K562 (cell line): ENCODE measurements at regions not wholly inside any gene's neighbourhood (a gene's known extent, or its start where the extent isn't known, plus 50 kb on each side); places are given as distances from the start of the nearest gene placed in this dataset.

Experiments used
- ATAC-seq: fragments of 200-7000 bp; cut with Tn5 transposase; 3 replicates; pipeline ENCODE4 v1.9.1; 2020; ENCODE audit warnings: moderate library complexity
- BruUV-seq: library from RNA; stranded (reverse); fragments of 400-500 nt; replicated peaks from 2 replicates; lab custom pipeline; 2021; lab: Mats Ljungman, UMichigan
- CTCF ChIA-PET: fragments of 300-600 bp; formaldehyde crosslinking; extraction: SDS; loops from one replicate; lab custom pipeline; 2021; ENCODE audit warnings: low intra/inter-chr PET ratio; lab: Yijun Ruan, JAX
- POLR2A ChIA-PET: fragments of 300-600, 350-650 bp; sonication (Branson Sonifier 250); formaldehyde crosslinking; extraction: SDS; loops from one replicate; lab custom pipeline; 2021; ENCODE audit warnings: antibody characterized with exemption, inconsistent platforms; lab: Yijun Ruan, JAX
- DNase-seq, 4 experiments: peaks; one replicate each; pipeline versions ENCODE4 v3.0.0 to v3.0.0-alpha.2; 2011 to 2018; ENCODE audit warnings: low spot score in 3 of 4, mixed read lengths in 3 of 4; ENCODE audit errors: extremely low read depth in 1 of 4
- FAIRE-seq: peaks from 2 replicates; lab custom pipeline; 2011; peaks lifted over from hg19 to GRCh38; lab: Jason Lieb, UNC
- H2AFZ ChIP-seq: 2 replicates; pipeline ENCODE4 v1.6.0; 2011; ENCODE audit warnings: low read depth, low read length, control low read depth, inconsistent platforms
- H3K27ac ChIP-seq: fragments of 200-600 bp; 3 replicates; pipeline ENCODE4 v1.8.0; 2011; ENCODE audit warnings: low read depth, mild to moderate bottlenecking, control low read depth, inconsistent platforms, low read length, moderate library complexity, mixed read lengths; ENCODE audit errors: extremely low read depth
- H3K27me3 ChIP-seq, 2 experiments: fragments of 300-600 bp in 1 of 2; 2 replicates in 1 of 2; 3 replicates in 1 of 2; pipeline versions ENCODE4 v1.6.0 to v1.8.0; 2011; ENCODE audit warnings: inconsistent platforms in 2 of 2, low read length in 2 of 2, mild to moderate bottlenecking in 1 of 2, mixed read lengths in 1 of 2, moderate library complexity in 1 of 2; ENCODE audit not compliant: control insufficient read depth in 2 of 2, insufficient read depth in 2 of 2
- H3K36me3 ChIP-seq: fragments of 300-600 bp; 3 replicates; pipeline ENCODE4 v1.8.0; 2011; ENCODE audit warnings: mild to moderate bottlenecking, low read length, inconsistent platforms; ENCODE audit not compliant: control insufficient read depth, insufficient read depth
- H3K4me1 ChIP-seq, 2 experiments: fragments of 200-600 bp in 1 of 2; replicated peaks in 1 of 2; 2 replicates in 1 of 2; 3 replicates in 1 of 2; pipeline versions ENCODE4 v1.5.1 to v1.8.0; 2011; ENCODE audit warnings: inconsistent platforms in 2 of 2, low read length in 2 of 2, mild to moderate bottlenecking in 1 of 2, mixed read lengths in 1 of 2, moderate library complexity in 1 of 2; ENCODE audit not compliant: control insufficient read depth in 2 of 2, insufficient read depth in 2 of 2
- H3K4me2 ChIP-seq: 2 replicates; pipeline ENCODE4 v1.6.1; 2011; ENCODE audit warnings: low read length, control low read depth, inconsistent platforms, mixed read lengths; ENCODE audit not compliant: insufficient read depth
- H3K4me3 ChIP-seq: fragments of 200-600 bp; sonication (generic), shearing (Covaris generic); 2 replicates; pipeline ENCODE4 v1.5.1; 2016; ENCODE audit warnings: control low read depth, inconsistent platforms
- H3K79me2 ChIP-seq: fragments of 200-600 bp; 3 replicates; pipeline ENCODE4 v1.8.0; 2011; ENCODE audit warnings: low read length, inconsistent platforms; ENCODE audit not compliant: control insufficient read depth, insufficient read depth
- H3K9ac ChIP-seq, 2 experiments: 2 replicates each; pipeline versions ENCODE4 v1.6.0 to v1.6.1; 2011; ENCODE audit warnings: low read depth in 2 of 2, low read length in 2 of 2, control low read depth in 1 of 2, inconsistent platforms in 1 of 2, mild to moderate bottlenecking in 1 of 2, mixed read lengths in 1 of 2; ENCODE audit not compliant: insufficient read depth in 1 of 2
- H3K9me1 ChIP-seq: one replicate; pipeline ENCODE4 v1.6.0; 2011; ENCODE audit warnings: inconsistent platforms, mild to moderate bottlenecking, low read length, moderate library complexity; ENCODE audit not compliant: control insufficient read depth, insufficient read depth
- H3K9me3 ChIP-seq: replicated peaks from 2 replicates; pipeline ENCODE4 v1.5.1; 2011; ENCODE audit warnings: low read depth, low read length, inconsistent platforms; ENCODE audit not compliant: control insufficient read depth, insufficient read depth
- H4K20me1 ChIP-seq: replicated peaks from 2 replicates; pipeline ENCODE4 v1.6.1; 2011; ENCODE audit warnings: low read length, inconsistent platforms, mixed read lengths; ENCODE audit not compliant: control insufficient read depth, insufficient read depth
- FUS ChIP-seq: fragments of 200-400 bp; formaldehyde crosslinking; optimal IDR thresholded peaks from 2 replicates; pipeline ENCODE3; 2017; ENCODE audit warnings: low read depth, low read length
- L3MBTL2 ChIP-seq: fragments of 450-650 bp; IDR thresholded peaks from 2 replicates; pipeline ENCODE4 v1.6.1; 2016; ENCODE audit warnings: mild to moderate bottlenecking, moderate library complexity
- MCM3 ChIP-seq: fragments of 450-650 bp; IDR thresholded peaks from 2 replicates; pipeline ENCODE4 v1.6.1; 2016
- NCOR1 ChIP-seq: fragments of 450-650 bp; IDR thresholded peaks from 2 replicates; pipeline ENCODE4 v1.6.1; 2016; ENCODE audit warnings: mild to moderate bottlenecking, moderate library complexity
- ZNF232 ChIP-seq: sonication (generic); formaldehyde crosslinking; IDR thresholded peaks from 2 replicates; pipeline ENCODE4 v1.8.0; 2022; ENCODE audit warnings: mild to moderate bottlenecking, missing genetic modification reagents
- ZNF551 ChIP-seq: fragments of 250-450 bp; sonication (Bioruptor Pico); IDR thresholded peaks from 2 replicates; pipeline ENCODE4 v1.5.0; 2021; ENCODE audit warnings: mild to moderate bottlenecking, moderate library complexity
- WGBS: fragments of 100-300 bp; shearing (Covaris generic); methylation state at CpG from one replicate; pipeline ENCODE4 v1.1.6; 2016; ENCODE audit warnings: low coverage, mixed read lengths; ENCODE audit not compliant: insufficient coverage; ENCODE audit errors: missing lambda C conversion rate; 5-methylcytosine and 5-hydroxymethylcytosine counted together
- in situ Hi-C: fragments of 300-500 bp; cut with MboI; formaldehyde crosslinking; loops from 4 replicates; pipeline ENCODE4 v1.15.0; 2018; ENCODE audit warnings: inconsistent platforms, mixed read lengths
- intact Hi-C: fragments of 100-400 bp; cut with micrococcal nuclease; formaldehyde crosslinking; loops from 2 replicates; pipeline ENCODE4 v1.14.2; 2022

DNA sequence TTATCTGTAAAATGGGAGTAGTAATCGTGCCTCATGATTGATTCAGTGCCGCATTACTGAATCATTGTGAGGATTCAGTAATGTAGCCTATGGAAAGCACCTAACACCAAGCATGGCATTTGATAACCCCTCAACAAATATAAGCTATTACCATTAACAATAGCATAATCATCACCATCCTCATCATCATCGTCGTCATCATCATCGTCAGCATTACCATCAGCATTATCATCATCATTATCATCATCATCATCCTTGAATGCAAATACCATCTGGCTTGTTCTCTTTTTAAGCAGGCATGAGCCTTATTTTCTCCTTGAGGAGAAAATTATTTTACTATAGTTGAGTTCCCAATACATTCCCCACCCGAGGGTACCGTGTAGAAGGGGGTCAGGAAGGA, 115.4 kb upstream of the PTPRG start:
- FAIRE-seq (no peak), ATAC-seq (no peak), DNase-seq (no peak)
- H3K9ac ChIP-seq, result no peak overlapping the region
- H3K79me2 ChIP-seq, result no peaks in the 10 kb centered on the region
- no peaks in the 10 kb centered on the region for H3K27me3 ChIP-seq
- CTCF ChIA-PET, result no interaction called here
- H2AFZ ChIP-seq, result no peak overlapping the region
- H3K36me3 ChIP-seq, result no peaks in the 10 kb centered on the region
- in situ Hi-C loops (no loop called here), intact Hi-C loops (no loop called here)
- no TSS peak for BruUV-seq
- H3K4me3 ChIP-seq, result no peak overlapping the region
- no peaks in the 10 kb centered on the region for H3K9me3 ChIP-seq
- POLR2A ChIA-PET, result no interaction called here
- no peak for TF ChIP-seq ZNF551
- no peaks in the 10 kb centered on the region for H4K20me1 ChIP-seq
- no peak overlapping the region for H3K4me2 ChIP-seq
- H3K9me1 ChIP-seq, result no peaks in the 10 kb centered on the region
- WGBS, result 2% methylated on average over 7 of the region's 7 CpGs
- H3K4me1 ChIP-seq, result no peaks in the 10 kb centered on the region
- no peak overlapping the region for H3K27ac ChIP-seq

DNA sequence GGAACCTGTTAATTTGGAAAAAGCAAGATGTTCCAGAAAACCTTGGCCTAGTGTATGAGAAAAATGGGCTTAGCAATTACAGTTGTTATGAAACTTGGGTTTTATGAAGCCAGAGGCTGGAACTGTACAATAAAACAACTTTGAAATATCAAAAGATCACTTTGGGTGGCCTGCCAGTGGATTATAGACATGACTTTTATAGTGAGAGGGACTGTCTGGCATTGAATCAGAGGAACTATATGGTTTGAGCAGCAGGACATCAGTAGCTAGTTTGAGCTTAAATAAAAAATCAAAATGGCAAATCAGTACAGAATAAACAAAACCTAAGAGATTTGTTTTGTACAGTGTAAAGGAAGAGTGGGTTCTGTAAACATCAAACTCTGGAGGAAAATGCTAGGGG, 115.0 kb upstream of the PTPRG start:
- ChIA-PET CTCF (no interaction called here), POLR2A (interaction anchor here (1.5 kb wide), 1 partner anchor 10 kb away, joined by 3 read pairs; no protein-coding TSS in a partner anchor)
- no TSS peak for BruUV-seq
- no peaks in the 10 kb centered on the region for H3K9me1 ChIP-seq
- no peak for FAIRE-seq
- H3K27me3 ChIP-seq, result no peaks in the 10 kb centered on the region
- intact Hi-C loops, result no loop called here
- H2AFZ ChIP-seq, result no peak overlapping the region
- no peak overlapping the region for H3K4me3 ChIP-seq
- no peak for ATAC-seq
- H3K79me2 ChIP-seq, result no peaks in the 10 kb centered on the region
- no peak overlapping the region for H3K4me2 ChIP-seq
- H3K36me3 ChIP-seq, result no peaks in the 10 kb centered on the region
- in situ Hi-C loops, result no loop called here
- no peak overlapping the region for H3K9ac ChIP-seq
- H3K4me1 ChIP-seq, result no peaks in the 10 kb centered on the region
- no peak overlapping the region for H3K27ac ChIP-seq
- H4K20me1 ChIP-seq, result no peaks in the 10 kb centered on the region
- TF ChIP-seq MCM3, result no peak
- TF ChIP-seq L3MBTL2, result no peak
- no peak for TF ChIP-seq ZNF232 (CRISPR knock-in tag)
- no peak for TF ChIP-seq NCOR1
- no peak for TF ChIP-seq FUS
- no peak for DNase-seq
- H3K9me3 ChIP-seq, result no peaks in the 10 kb centered on the region
